Thyroid gland (tissue), 4 donors: ENCODE measurements at regions not wholly inside any gene's neighbourhood (a gene's known extent, or its start where the extent isn't known, plus 50 kb on each side); places are given as distances from the start of the nearest gene placed in this dataset.

Experiments
- DNase-seq, 2 donors: peaks; one replicate each; pipeline ENCODE4 v3.0.0-alpha.2; 2019
- H3K27ac ChIP-seq, 3 donors: fragments of 200-600 bp; sonication (generic); 1 replicate in 2 of 3; 2 replicates in 1 of 3; pipeline ENCODE4 v1.5.1; 2016 to 2019; ENCODE audit warnings: mild to moderate bottlenecking in 1 of 3, moderate library complexity in 1 of 3
- H3K27me3 ChIP-seq: fragments of 200-600 bp; sonication (generic); one replicate; pipeline ENCODE4 v1.5.1; 2019
- H3K36me3 ChIP-seq, 2 donors: fragments of 200-600 bp; sonication (generic); one replicate each; pipeline ENCODE4 v1.5.1; 2016 to 2019
- H3K4me1 ChIP-seq, 2 donors: fragments of 200-600 bp; sonication (generic); one replicate each; pipeline ENCODE4 v1.5.1; 2017 to 2019
- H3K4me3 ChIP-seq, 3 donors: fragments of 200-600 bp; sonication (generic); replicated peaks in 1 of 3; 1 replicate in 2 of 3; 2 replicates in 1 of 3; pipeline ENCODE4 v1.5.1; 2016; ENCODE audit warnings: mild to moderate bottlenecking in 1 of 3
- H3K9me3 ChIP-seq: fragments of 200-600 bp; sonication (generic); one replicate; pipeline ENCODE4 v1.5.1; 2017
- POLR2A ChIP-seq, 2 donors: fragments of 450-650 bp; IDR thresholded peaks; one replicate each; pipeline ENCODE4 v1.6.1; 2017; ENCODE audit warnings: antibody characterized with exemption in 2 of 2, mild to moderate bottlenecking in 2 of 2, moderate library complexity in 1 of 2
- WGBS, 2 donors: methylation state at CpG; one replicate each; pipeline ENCODE4 v1.1.5; 2017; 5-methylcytosine and 5-hydroxymethylcytosine counted together
- intact Hi-C: fragments of 100-400 bp; cut with DNase I; formaldehyde crosslinking; loops from one replicate; pipeline ENCODE4 v1.15.1; 2023
- TF ChIP-seq, protein P1 (sequence below), 6 experiments: fragments of 200-600 bp in 3 of 6; fragments of 450-650 bp in 3 of 6; sonication (generic) in 3 of 6; IDR thresholded peaks; one replicate each; pipeline ENCODE4 v1.5.1; 2016 to 2019; ENCODE audit warnings: antibody characterized with exemption in 6 of 6, mild to moderate bottlenecking in 2 of 6, inconsistent platforms in 1 of 6, moderate library complexity in 1 of 6

DNA sequence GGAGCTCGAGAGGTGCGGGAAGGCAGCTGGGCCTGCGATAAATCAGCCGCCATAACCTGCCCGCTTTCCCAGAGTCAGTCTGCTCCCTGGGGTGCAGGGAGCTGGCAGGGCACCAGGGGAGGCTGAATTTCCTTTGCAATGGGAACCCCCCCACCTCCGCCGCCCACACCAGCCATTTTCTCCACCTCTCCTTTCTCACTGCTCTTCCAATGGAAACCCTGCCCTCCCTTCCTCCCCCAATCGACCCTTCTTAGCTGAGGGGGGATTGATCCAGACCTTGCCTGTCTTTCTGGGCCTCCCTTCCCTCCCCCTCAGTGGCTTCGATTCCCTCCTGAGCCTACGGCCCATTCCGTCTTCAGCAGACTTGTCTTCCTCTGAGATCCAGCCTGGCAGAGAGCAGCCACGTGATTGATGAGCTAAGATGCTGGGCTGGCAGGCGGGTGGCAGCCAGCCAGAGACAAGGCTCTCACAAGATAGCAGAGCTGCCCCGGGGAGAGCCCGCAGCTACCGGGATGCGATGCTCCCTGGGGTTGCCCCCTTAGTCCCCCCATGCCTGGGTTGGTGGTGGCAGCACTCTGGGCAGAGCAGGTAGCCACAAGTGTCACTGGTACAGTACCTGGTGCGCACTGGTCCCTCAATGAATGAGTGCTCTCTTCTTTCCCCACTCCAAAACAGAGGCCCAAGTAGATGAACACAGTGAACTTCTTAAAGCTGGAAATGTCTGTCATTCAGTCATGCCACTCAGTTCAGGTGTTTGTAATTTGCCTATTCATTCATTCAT, 53.7 kb upstream of the FABP6 start:
- DNase-seq, result peak; percentile 31 to 52
- TF ChIP-seq POLR2A (IDR thresholded peaks at IDR 0.05), result no peak
- TF ChIP-seq, protein P1, sequence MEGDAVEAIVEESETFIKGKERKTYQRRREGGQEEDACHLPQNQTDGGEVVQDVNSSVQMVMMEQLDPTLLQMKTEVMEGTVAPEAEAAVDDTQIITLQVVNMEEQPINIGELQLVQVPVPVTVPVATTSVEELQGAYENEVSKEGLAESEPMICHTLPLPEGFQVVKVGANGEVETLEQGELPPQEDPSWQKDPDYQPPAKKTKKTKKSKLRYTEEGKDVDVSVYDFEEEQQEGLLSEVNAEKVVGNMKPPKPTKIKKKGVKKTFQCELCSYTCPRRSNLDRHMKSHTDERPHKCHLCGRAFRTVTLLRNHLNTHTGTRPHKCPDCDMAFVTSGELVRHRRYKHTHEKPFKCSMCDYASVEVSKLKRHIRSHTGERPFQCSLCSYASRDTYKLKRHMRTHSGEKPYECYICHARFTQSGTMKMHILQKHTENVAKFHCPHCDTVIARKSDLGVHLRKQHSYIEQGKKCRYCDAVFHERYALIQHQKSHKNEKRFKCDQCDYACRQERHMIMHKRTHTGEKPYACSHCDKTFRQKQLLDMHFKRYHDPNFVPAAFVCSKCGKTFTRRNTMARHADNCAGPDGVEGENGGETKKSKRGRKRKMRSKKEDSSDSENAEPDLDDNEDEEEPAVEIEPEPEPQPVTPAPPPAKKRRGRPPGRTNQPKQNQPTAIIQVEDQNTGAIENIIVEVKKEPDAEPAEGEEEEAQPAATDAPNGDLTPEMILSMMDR (IDR thresholded peaks at IDR 0.05), result no peak
- WGBS, 2 donors, result 52 to 66% methylated on average over 17 to 18 of the region's 18 CpGs
- Histone ChIP-seq H3K27me3 (no peaks in the 10 kb centered on the region), H3K4me1 (no peaks in the 10 kb centered on the region), H3K27ac (no peak overlapping the region), H3K4me3 (no peak overlapping the region), H3K9me3 (no peaks in the 10 kb centered on the region), H3K36me3 (no peaks in the 10 kb centered on the region)
- intact Hi-C loops, result no loop called here

DNA sequence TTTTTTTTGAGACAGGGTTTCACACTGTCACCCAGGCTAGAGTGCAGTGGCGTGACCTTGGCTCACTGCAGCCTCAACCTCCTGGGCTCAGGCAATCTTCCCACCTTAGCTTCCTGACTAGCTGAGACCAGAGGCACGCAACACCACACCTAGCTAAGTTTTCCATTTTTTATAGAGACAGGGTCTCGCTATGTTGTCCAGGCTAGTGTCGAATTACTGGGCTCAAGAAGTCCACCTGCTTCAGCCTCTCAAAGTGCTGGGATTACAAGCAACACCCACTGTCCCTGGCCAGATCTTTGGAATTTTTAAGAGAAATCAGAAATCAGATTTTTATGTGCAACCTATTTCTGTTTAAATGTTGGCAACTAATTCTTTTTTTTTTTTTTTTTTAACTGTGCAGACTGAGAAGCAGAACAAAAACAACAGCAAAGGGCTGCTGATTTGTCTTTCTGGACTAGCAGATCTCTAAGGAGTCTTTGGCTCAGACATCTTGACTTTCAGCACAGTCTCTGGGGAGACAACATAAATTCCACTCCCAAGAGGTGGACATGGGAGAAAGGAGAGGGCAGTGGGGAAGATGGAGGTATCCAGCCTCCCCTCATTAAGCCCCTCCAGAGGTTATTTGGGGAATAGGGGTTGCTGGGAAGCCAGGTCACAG, 54.4 kb upstream of the FABP6 start:
- intact Hi-C loops, result no loop called here
- DNase-seq, result no peak
- H3K36me3 ChIP-seq, result no peaks in the 10 kb centered on the region
- H3K9me3 ChIP-seq, result no peaks in the 10 kb centered on the region
- no peaks in the 10 kb centered on the region for H3K27me3 ChIP-seq
- H3K4me3 ChIP-seq, result no peak overlapping the region
- WGBS, 2 donors, result 89 to 94% methylated on average over 4 of the region's 4 CpGs
- H3K27ac ChIP-seq, result no peak overlapping the region
- H3K4me1 ChIP-seq, result no peaks in the 10 kb centered on the region
- no peak for TF ChIP-seq POLR2A (IDR thresholded peaks at IDR 0.05)
- TF ChIP-seq, protein P1 (IDR thresholded peaks at IDR 0.05), result no peak

DNA sequence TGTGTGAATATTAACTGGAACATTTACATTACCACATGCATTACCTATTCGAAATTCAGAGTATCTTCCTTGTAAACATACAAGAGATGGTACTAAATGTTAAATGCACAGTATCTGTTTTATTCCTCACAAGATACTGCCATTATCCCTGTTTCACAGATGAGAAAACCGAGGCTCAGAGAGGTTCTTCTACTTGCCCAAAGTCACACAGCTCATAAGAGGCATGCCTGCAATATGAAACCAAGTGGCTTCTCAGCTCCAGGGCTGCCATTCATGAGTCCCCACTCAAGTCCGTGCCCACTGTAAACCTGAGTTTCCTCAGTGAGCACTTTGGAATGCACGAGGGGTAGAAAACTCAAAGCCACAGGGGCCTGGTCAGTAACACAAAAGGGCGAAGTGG, 55.0 kb upstream of the FABP6 start:
- WGBS, 2 donors, result 77 to 80% methylated on average over 5 of the region's 5 CpGs
- DNase-seq, result no peak
- TF ChIP-seq, protein P1 (IDR thresholded peaks at IDR 0.05), result no peak
- Histone ChIP-seq H3K4me1 (no peaks in the 10 kb centered on the region), H3K27me3 (no peaks in the 10 kb centered on the region), H3K9me3 (no peaks in the 10 kb centered on the region), H3K4me3 (no peak overlapping the region), H3K27ac (no peak overlapping the region), H3K36me3 (no peaks in the 10 kb centered on the region)
- intact Hi-C loops, result no loop called here

GRCh38 chr5:160171666-160172065, 52.4 kb upstream of the PWWP2A start:
- no peak overlapping the region for H3K4me3 ChIP-seq
- H3K36me3 ChIP-seq, result no peaks in the 10 kb centered on the region
- H3K4me1 ChIP-seq, result no peaks in the 10 kb centered on the region
- WGBS, 2 donors, result 72 to 77% methylated on average over 2 of the region's 2 CpGs
- DNase-seq, result no peak
- TF ChIP-seq POLR2A (IDR thresholded peaks at IDR 0.05), result no peak
- TF ChIP-seq, protein P1 (IDR thresholded peaks at IDR 0.05), result no peak
- H3K27me3 ChIP-seq, result no peaks in the 10 kb centered on the region
- H3K27ac ChIP-seq, result no peak overlapping the region
- intact Hi-C loops, result no loop called here
- no peaks in the 10 kb centered on the region for H3K9me3 ChIP-seq

DNA sequence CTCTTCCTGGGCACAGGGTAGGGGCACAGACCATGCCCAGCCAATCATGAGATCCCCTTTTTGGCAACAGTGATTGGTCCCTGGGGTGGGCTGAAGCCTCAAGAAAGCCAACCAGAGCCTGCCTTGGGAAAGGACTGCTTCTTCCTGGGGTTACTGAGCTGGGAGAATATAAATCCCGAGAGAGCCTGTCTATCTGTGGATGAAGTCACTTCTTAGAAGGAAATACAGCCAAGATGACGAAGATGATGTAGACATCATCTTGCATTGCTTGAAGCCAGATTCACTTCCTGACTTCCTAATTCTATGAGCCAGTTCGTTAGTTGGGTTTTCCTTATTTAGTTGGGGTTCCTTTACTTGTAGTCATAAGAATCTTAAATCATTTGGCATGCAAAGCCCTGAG, 50.1 kb upstream of the PWWP2A start:
- no peaks in the 10 kb centered on the region for H3K27me3 ChIP-seq
- intact Hi-C loops, result no loop called here

More for the DNA sequence above, 50.1 kb upstream of the PWWP2A start:
- Histone ChIP-seq H3K27ac (peak overlapping the region in 1 of 3 donors; percentile 20), H3K36me3 (no peaks in the 10 kb centered on the region), H3K4me3 (no peak overlapping the region), H3K9me3 (no peaks in the 10 kb centered on the region), H3K4me1 (peaks cover 10 to 14% of the 10 kb centered on the region in 2 donors)
- 59 to 76% methylated on average over 3 of the region's 3 CpGs for WGBS, 2 donors
- no peak for TF ChIP-seq POLR2A (IDR thresholded peaks at IDR 0.05)
- TF ChIP-seq, protein P1 (IDR thresholded peaks at IDR 0.05), result no peak
- no peak for DNase-seq
